Nephron (organoid): ENCODE measurements at regions not wholly inside any gene's neighbourhood (a gene's known extent, or its start where the extent isn't known, plus 50 kb on each side); places are given as distances from the start of the nearest gene placed in this dataset.

ENCODE experiments used
- H3K27ac Mint-ChIP-seq, 3 experiments: 2 replicates each; pipeline ENCODE4 v1.8.0; 2020; ENCODE audit warnings: mixed read lengths in 3 of 3, mild to moderate bottlenecking in 2 of 3, moderate library complexity in 1 of 3
- H3K27me3 Mint-ChIP-seq: 2 replicates; pipeline ENCODE4 v1.8.0; 2021; ENCODE audit warnings: low read depth, mild to moderate bottlenecking, moderate library complexity, mixed read lengths
- H3K36me3 Mint-ChIP-seq: 2 replicates; pipeline ENCODE4 v1.8.0; 2020; ENCODE audit warnings: low read depth, mixed read lengths
- H3K4me1 Mint-ChIP-seq: 2 replicates; pipeline ENCODE4 v1.8.0; 2020; ENCODE audit warnings: mixed read lengths
- H3K4me3 Mint-ChIP-seq, 3 experiments: 2 replicates each; pipeline ENCODE4 v1.8.0; 2020; ENCODE audit warnings: mild to moderate bottlenecking in 3 of 3, mixed read lengths in 3 of 3, moderate library complexity in 2 of 3
- H3K9me3 Mint-ChIP-seq: 2 replicates; pipeline ENCODE4 v1.8.0; 2020; ENCODE audit warnings: mixed read lengths
- CTCF ChIP-seq, 3 experiments: fragments of 200-600 bp; sonication (generic); IDR thresholded peaks; one replicate each; pipeline ENCODE4 v1.5.0; 2021; ENCODE audit warnings: antibody characterized with exemption in 3 of 3; ENCODE audit not compliant: unreplicated experiment in 3 of 3

- H3K9me3 Mint-ChIP-seq: peaks cover 11% of the 10 kb centered on the region
- H3K36me3 Mint-ChIP-seq: no peaks in the 10 kb centered on the region
- H3K27ac Mint-ChIP-seq: no peak overlapping the region
- H3K4me1 Mint-ChIP-seq: no peaks in the 10 kb centered on the region
- no peak for TF ChIP-seq CTCF (IDR thresholded peaks at IDR 0.05; ENCODE audit: unreplicated experiment in 3 of 3)
- H3K4me3 Mint-ChIP-seq: no peak overlapping the region
- H3K27me3 Mint-ChIP-seq: no peaks in the 10 kb centered on the region
These were observed 311.6 kb downstream of the FAM133A start for GRCh38 chrX:93985344-93986307.
